Neural cell (in vitro differentiated cells): ENCODE measurements at regions not wholly inside any gene's neighbourhood (a gene's known extent, or its start where the extent isn't known, plus 50 kb on each side); places are given as distances from the start of the nearest gene placed in this dataset.

ENCODE experiments used
- EP300 ChIP-seq: fragments of 450-650 bp; conservative IDR thresholded peaks from 2 replicates; pipeline ENCODE4 v1.6.1; 2014; ENCODE audit warnings: antibody characterized with exemption, mild to moderate bottlenecking, moderate library complexity; ENCODE audit not compliant: poor library complexity, severe bottlenecking
- POLR2AphosphoS5 ChIP-seq: IDR thresholded peaks from 2 replicates; pipeline ENCODE4 v1.6.1; 2012
- RAD21 ChIP-seq: fragments of 450-650 bp; conservative IDR thresholded peaks from 2 replicates; pipeline ENCODE4 v1.6.1; 2014; ENCODE audit warnings: antibody characterized with exemption, mild to moderate bottlenecking, moderate library complexity
- SMC3 ChIP-seq: fragments of 450-650 bp; conservative IDR thresholded peaks from 2 replicates; pipeline ENCODE4 v1.6.1; 2014; ENCODE audit warnings: antibody characterized with exemption, mild to moderate bottlenecking, moderate library complexity; ENCODE audit not compliant: poor library complexity
- TF ChIP-seq, protein P1 (sequence below): fragments of 450-650 bp; IDR thresholded peaks from 2 replicates; pipeline ENCODE4 v1.5.1; 2014; ENCODE audit warnings: antibody characterized with exemption, mild to moderate bottlenecking, moderate library complexity; ENCODE audit not compliant: poor library complexity, severe bottlenecking
- TF ChIP-seq, protein P2 (sequence below): IDR thresholded peaks from 2 replicates; pipeline ENCODE4 v1.6.1; 2012; ENCODE audit warnings: borderline replicate concordance

DNA sequence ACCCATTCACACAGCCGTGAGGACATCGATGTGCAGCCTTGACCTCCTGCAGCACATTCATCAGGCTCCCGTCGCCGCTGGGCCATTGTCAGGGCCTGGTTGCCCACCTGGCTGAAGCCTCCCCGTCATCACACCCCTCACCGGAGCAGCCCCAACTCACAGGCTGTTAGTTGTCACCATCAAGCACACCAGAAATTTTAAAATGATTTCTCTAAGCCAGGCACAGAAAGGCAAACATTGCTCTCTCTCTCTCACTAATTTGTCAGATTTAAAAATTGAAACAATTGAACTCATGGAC, 167.1 kb downstream of the RTP5 start:
- no peak for TF ChIP-seq RAD21
- TF ChIP-seq, protein P1, sequence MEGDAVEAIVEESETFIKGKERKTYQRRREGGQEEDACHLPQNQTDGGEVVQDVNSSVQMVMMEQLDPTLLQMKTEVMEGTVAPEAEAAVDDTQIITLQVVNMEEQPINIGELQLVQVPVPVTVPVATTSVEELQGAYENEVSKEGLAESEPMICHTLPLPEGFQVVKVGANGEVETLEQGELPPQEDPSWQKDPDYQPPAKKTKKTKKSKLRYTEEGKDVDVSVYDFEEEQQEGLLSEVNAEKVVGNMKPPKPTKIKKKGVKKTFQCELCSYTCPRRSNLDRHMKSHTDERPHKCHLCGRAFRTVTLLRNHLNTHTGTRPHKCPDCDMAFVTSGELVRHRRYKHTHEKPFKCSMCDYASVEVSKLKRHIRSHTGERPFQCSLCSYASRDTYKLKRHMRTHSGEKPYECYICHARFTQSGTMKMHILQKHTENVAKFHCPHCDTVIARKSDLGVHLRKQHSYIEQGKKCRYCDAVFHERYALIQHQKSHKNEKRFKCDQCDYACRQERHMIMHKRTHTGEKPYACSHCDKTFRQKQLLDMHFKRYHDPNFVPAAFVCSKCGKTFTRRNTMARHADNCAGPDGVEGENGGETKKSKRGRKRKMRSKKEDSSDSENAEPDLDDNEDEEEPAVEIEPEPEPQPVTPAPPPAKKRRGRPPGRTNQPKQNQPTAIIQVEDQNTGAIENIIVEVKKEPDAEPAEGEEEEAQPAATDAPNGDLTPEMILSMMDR, result no peak
- TF ChIP-seq POLR2AphosphoS5, result no peak
- no peak for TF ChIP-seq SMC3
- no peak for TF ChIP-seq EP300
- TF ChIP-seq, protein P2, sequence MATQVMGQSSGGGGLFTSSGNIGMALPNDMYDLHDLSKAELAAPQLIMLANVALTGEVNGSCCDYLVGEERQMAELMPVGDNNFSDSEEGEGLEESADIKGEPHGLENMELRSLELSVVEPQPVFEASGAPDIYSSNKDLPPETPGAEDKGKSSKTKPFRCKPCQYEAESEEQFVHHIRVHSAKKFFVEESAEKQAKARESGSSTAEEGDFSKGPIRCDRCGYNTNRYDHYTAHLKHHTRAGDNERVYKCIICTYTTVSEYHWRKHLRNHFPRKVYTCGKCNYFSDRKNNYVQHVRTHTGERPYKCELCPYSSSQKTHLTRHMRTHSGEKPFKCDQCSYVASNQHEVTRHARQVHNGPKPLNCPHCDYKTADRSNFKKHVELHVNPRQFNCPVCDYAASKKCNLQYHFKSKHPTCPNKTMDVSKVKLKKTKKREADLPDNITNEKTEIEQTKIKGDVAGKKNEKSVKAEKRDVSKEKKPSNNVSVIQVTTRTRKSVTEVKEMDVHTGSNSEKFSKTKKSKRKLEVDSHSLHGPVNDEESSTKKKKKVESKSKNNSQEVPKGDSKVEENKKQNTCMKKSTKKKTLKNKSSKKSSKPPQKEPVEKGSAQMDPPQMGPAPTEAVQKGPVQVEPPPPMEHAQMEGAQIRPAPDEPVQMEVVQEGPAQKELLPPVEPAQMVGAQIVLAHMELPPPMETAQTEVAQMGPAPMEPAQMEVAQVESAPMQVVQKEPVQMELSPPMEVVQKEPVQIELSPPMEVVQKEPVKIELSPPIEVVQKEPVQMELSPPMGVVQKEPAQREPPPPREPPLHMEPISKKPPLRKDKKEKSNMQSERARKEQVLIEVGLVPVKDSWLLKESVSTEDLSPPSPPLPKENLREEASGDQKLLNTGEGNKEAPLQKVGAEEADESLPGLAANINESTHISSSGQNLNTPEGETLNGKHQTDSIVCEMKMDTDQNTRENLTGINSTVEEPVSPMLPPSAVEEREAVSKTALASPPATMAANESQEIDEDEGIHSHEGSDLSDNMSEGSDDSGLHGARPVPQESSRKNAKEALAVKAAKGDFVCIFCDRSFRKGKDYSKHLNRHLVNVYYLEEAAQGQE, result no peak
